DND-41 (cell line): ENCODE measurements at regions not wholly inside any gene's neighbourhood (a gene's known extent, or its start where the extent isn't known, plus 50 kb on each side); places are given as distances from the start of the nearest gene placed in this dataset.
"Not testable (repeated sequence)": the region's sequence is repeated elsewhere in the genome, so short reads cannot be mapped to it uniquely, and the experiment has no call there.

Experiments
- ATAC-seq: fragments of 200-7000 bp; cut with Tn5 transposase; 3 replicates; pipeline ENCODE4 v1.9.1; 2021; ENCODE audit warnings: low read depth; ENCODE audit not compliant: insufficient read depth
- DNase-seq: peaks from one replicate; pipeline ENCODE4 v3.0.0-alpha.2; 2020
- H2AFZ ChIP-seq: 2 replicates; pipeline ENCODE4 v1.6.0; 2012; ENCODE audit warnings: low read depth, low read length
- H3K27ac ChIP-seq: 2 replicates; pipeline ENCODE4 v1.5.1; 2012; ENCODE audit warnings: low read length, inconsistent platforms
- H3K27me3 ChIP-seq: fragments of 200-600 bp; sonication (generic); 2 replicates; pipeline ENCODE4 v1.6.0; 2012; ENCODE audit warnings: low read length, mild to moderate bottlenecking, inconsistent platforms; ENCODE audit not compliant: insufficient read depth, poor library complexity
- H3K36me3 ChIP-seq: 2 replicates; pipeline ENCODE4 v1.5.1; 2012; ENCODE audit warnings: low read length, inconsistent platforms; ENCODE audit not compliant: insufficient read depth
- H3K4me1 ChIP-seq: 2 replicates; pipeline ENCODE4 v1.5.1; 2012; ENCODE audit warnings: mild to moderate bottlenecking, low read length; ENCODE audit not compliant: insufficient read depth
- H3K4me2 ChIP-seq: 2 replicates; pipeline ENCODE4 v1.6.0; 2012; ENCODE audit warnings: mild to moderate bottlenecking, moderate library complexity, low read length, inconsistent platforms; ENCODE audit not compliant: insufficient read depth
- H3K4me3 ChIP-seq, 2 experiments: fragments of 200-600 bp in 1 of 2; shearing (Covaris generic) in 1 of 2; 2 replicates each; pipeline ENCODE4 v1.5.1; 2012 to 2016; ENCODE audit warnings: inconsistent platforms in 2 of 2, low read length in 2 of 2, mild to moderate bottlenecking in 2 of 2, low read depth in 1 of 2, moderate library complexity in 1 of 2
- H3K79me2 ChIP-seq: 2 replicates; pipeline ENCODE4 v1.6.0; 2012; ENCODE audit warnings: low read length, inconsistent platforms; ENCODE audit not compliant: insufficient read depth
- H3K9ac ChIP-seq: 2 replicates; pipeline ENCODE4 v1.6.0; 2012; ENCODE audit warnings: low read depth, mild to moderate bottlenecking, inconsistent platforms, low read length, moderate library complexity
- H3K9me3 ChIP-seq: 2 replicates; pipeline ENCODE4 v1.5.1; 2012; ENCODE audit warnings: low read length, moderate library complexity, mild to moderate bottlenecking, inconsistent platforms; ENCODE audit not compliant: insufficient read depth, severe bottlenecking
- H4K20me1 ChIP-seq: 2 replicates; pipeline ENCODE4 v1.6.0; 2012; ENCODE audit warnings: low read length; ENCODE audit not compliant: insufficient read depth
- EZH2 ChIP-seq: IDR thresholded peaks from 3 replicates; pipeline ENCODE4 v1.6.1; 2012; ENCODE audit warnings: borderline replicate concordance, low read depth, mild to moderate bottlenecking, moderate library complexity, low read length, inconsistent platforms; ENCODE audit not compliant: severe bottlenecking
- TF ChIP-seq, protein P1 (sequence below): IDR thresholded peaks from 2 replicates; pipeline ENCODE4 v1.5.1; 2012; ENCODE audit warnings: borderline replicate concordance, low read length, moderate library complexity, mild to moderate bottlenecking; ENCODE audit not compliant: poor library complexity, severe bottlenecking; ENCODE audit errors: extremely low read depth

GRCh38 chr6:28634761-28635546 is 109.3 kb downstream of the GPX5 start:
- no peaks in the 10 kb centered on the region for H3K9me3 ChIP-seq
- H3K9ac ChIP-seq = no peak overlapping the region
- no peak overlapping the region for H2AFZ ChIP-seq
- H3K4me1 ChIP-seq = no peaks in the 10 kb centered on the region
- no peak overlapping the region for H3K27ac ChIP-seq
- H3K79me2 ChIP-seq = no peaks in the 10 kb centered on the region
- ATAC-seq (no peak), DNase-seq (no peak)
- TF ChIP-seq, protein P1, sequence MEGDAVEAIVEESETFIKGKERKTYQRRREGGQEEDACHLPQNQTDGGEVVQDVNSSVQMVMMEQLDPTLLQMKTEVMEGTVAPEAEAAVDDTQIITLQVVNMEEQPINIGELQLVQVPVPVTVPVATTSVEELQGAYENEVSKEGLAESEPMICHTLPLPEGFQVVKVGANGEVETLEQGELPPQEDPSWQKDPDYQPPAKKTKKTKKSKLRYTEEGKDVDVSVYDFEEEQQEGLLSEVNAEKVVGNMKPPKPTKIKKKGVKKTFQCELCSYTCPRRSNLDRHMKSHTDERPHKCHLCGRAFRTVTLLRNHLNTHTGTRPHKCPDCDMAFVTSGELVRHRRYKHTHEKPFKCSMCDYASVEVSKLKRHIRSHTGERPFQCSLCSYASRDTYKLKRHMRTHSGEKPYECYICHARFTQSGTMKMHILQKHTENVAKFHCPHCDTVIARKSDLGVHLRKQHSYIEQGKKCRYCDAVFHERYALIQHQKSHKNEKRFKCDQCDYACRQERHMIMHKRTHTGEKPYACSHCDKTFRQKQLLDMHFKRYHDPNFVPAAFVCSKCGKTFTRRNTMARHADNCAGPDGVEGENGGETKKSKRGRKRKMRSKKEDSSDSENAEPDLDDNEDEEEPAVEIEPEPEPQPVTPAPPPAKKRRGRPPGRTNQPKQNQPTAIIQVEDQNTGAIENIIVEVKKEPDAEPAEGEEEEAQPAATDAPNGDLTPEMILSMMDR = no peak
- no peak for TF ChIP-seq EZH2
- no peak overlapping the region for H3K4me2 ChIP-seq
- no peak overlapping the region for H3K4me3 ChIP-seq
- H4K20me1 ChIP-seq = no peaks in the 10 kb centered on the region
- no peaks in the 10 kb centered on the region for H3K36me3 ChIP-seq
- no peaks in the 10 kb centered on the region for H3K27me3 ChIP-seq

DNA sequence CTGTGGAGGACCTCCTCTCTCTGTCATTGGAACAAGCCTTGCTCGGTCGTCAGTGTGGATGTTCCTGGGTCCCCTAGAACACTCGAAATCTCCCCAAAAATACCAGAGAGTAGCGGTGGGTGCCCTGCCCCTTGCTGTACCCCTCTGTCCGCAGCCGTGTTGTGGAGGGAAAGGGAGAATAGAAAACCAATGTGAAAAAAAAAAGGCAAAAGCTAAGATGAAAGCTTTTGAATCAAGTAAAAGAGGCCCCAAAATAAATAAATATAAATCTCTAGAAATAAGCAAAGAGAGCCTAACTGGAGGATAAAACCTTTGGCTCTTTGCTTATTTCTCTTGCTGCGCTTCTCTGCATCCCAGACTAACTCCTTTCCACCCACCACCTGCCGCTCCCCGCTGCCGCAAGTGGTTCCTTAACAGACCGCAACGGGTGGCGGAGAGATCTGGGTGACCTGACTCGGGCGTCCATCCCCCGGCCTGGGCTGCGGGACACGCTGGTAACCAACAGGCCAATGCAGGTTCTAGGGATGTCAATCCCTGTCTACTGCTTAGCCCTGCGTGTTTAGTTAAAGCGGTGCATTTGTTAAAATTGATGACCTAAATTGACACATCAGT is 110.0 kb downstream of the GPX5 start:
- Histone ChIP-seq H3K27ac (no peak overlapping the region), H2AFZ (no peak overlapping the region), H3K4me3 (no peak overlapping the region), H3K36me3 (no peaks in the 10 kb centered on the region), H3K9me3 (no peaks in the 10 kb centered on the region), H3K27me3 (no peaks in the 10 kb centered on the region), H4K20me1 (no peaks in the 10 kb centered on the region), H3K4me2 (no peak overlapping the region), H3K4me1 (no peaks in the 10 kb centered on the region), H3K9ac (no peak overlapping the region), H3K79me2 (no peaks in the 10 kb centered on the region)
- no peak for ATAC-seq
- no peak for TF ChIP-seq EZH2
- TF ChIP-seq, protein P1 = no peak
- no peak for DNase-seq

DNA sequence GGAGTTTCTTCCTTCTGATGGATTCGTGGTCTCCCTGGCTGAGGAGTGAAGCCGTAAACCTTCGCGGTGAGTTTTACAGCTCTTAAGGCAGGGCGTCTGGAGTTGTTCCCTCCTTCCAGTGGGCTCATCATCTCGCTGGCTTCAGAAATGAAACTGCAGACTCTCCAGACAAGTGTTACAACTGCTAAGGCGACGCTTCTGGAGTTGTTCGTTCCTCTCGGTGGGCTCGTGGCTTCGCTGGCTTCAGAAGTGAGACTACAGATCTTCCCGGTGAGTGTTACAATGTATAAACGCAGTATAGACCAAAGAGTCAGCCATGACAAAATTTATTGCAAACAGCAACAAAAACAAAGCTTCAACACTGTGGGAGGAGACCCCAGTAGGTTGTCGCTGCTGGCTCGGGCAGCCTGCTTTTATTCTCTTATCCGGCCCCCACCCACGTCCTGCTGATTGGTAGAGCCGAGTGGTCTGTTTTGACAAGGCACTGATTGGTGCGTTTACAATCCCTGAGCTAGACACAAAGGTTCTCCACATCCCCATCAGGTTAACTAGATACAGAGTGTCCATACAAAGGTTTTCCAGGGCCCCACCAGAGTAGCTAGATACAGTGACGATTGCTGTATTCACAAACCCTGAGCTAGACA is 113.2 kb downstream of the GPX5 start:
- Histone ChIP-seq H3K4me3 (no peak overlapping the region), H3K9me3 (no peaks in the 10 kb centered on the region), H2AFZ (no peak overlapping the region), H3K4me2 (no peak overlapping the region), H3K36me3 (no peaks in the 10 kb centered on the region), H3K27ac (no peak overlapping the region), H3K9ac (no peak overlapping the region), H3K4me1 (no peaks in the 10 kb centered on the region), H3K27me3 (no peaks in the 10 kb centered on the region), H4K20me1 (no peaks in the 10 kb centered on the region), H3K79me2 (no peaks in the 10 kb centered on the region)
- DNase-seq (no peak), ATAC-seq (no peak)
- TF ChIP-seq EZH2 = no peak
- TF ChIP-seq, protein P1 = no peak

DNA sequence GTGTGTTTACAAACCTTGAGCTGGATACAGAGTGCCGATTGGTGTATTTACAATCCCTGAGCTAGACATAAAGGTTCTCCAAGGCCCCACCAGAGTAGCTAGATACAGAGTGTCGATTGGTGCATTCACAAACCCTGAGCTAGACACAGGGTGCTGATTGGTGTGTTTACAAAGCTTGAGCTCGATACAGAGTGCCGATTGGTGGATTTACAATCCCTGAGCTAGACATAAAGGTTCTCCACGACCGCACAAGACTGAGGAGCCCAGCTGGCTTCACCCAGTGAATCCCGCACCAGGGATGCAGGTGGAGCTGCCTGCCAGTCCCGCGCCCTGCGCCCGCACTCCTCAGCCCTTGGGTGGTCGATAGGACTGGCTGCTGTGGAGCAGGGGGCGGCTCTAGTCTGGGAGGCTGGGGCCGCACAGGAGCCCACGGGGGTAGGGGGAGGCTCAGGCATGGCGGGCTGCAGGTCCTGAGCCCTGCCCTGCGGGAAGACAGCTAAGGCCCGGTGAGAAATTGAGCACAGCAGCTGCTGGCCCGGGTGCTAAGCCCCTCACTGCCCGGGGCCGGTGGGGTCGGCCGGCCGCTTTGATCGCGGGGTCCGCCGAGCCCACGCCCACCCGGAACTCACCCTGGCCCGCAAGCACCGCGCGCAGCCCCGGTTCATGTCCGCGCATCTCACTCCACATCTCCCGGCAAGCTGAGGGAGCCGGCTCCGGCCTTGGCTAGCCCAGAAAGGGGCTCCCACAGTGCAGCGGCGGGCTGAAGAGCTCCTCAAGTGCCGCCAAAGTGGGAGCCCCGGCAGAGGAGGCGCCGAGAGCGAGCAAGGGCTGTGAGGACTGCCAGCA is 114.0 kb downstream of the GPX5 start:
- H3K27ac ChIP-seq, H3K79me2 ChIP-seq, H3K27me3 ChIP-seq, H2AFZ ChIP-seq, H3K36me3 ChIP-seq, ATAC-seq, H3K9me3 ChIP-seq, H3K4me1 ChIP-seq, H3K4me3 ChIP-seq, DNase-seq, H4K20me1 ChIP-seq, H3K9ac ChIP-seq, H3K4me2 ChIP-seq: not testable (repeated sequence)
